HG03045 (cell line): ENCODE measurements at regions not wholly inside any gene's neighbourhood (a gene's known extent, or its start where the extent isn't known, plus 50 kb on each side); places are given as distances from the start of the nearest gene placed in this dataset.

ENCODE experiments used
- ATAC-seq: cut with Tn5 transposase; IDR thresholded peaks from one replicate; pipeline ENCODE4 v1.9.1; 2021; ENCODE audit warnings: mild to moderate bottlenecking, moderate library complexity; ENCODE audit not compliant: unreplicated experiment

DNA sequence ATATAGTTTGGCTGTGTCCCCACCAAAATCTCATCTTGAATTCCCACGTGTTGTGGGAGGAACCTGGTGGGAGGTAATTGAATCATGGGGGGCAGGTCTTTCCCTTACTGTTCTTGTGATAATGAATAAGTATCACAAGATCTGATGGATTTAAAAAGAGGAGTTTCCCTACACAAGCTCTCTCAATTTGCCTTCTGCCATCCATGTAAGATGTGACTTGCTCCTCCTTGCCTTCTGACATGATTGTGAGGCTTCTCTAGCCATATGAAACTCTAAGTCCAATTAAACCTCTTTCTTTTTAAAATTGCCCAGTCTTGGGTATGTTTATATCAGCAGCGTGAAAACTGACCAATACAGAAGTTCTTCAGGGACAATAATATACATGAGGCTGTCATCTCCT, 425.1 kb downstream of the PABPC4L start:
- ATAC-seq = no peak

DNA sequence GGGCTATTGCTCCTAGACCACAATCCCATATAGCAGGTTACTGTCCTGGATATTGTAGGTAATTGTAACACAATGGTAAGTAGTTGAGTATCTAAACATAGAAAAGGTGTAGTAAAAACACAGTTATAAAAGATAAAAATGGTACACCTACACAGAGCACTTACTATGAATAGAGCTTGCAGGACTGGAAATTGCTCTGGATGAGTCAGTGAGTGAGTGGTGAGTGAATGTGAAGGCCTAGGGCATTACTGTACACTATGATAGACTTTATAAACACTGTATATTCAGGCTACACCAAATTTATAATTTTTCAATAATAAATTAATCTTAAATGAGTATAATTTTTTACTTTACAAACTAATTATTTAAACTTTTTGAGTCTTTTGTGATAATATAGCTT, 425.7 kb downstream of the PABPC4L start:
- ATAC-seq = no peak

DNA sequence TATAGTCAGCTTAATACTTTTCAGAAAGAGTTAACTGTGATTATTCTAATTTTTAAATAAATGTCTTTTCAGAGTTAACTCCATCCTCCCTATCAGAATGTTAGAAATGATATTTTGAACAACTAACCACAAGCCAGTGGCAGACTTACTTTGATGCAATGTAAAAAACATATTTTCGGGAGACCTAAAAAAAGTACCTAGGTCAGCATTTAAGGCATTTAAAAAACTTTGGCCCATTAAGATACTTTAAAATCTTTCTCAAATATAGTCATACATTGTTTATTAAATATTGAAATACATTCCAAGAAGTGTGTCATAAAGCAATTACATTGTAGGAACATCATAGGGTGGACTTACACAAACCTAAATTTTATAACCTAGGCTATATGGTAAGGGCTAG, 426.1 kb downstream of the PABPC4L start:
- ATAC-seq = no peak

DNA sequence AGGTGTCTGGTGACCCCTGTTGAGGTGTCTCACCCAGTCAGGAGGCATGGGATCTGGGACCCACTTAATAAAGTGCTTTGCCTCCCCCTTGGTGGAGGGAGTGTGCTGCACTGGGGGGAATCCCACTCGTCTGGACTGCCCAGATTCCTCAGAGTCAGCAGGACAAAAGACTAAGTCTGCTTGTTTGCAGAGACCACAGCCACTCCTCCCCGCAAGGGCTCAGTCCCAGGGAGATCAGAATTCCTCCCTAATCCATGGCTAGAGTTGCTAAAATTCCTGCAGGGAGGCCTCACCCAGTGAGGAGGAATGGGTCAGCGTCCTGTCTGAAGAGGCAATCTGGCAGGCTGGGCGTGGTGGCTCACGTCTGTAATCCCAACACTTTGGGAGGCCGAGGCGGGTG, 442.2 kb downstream of the PABPC4L start:
- ATAC-seq = no peak

DNA sequence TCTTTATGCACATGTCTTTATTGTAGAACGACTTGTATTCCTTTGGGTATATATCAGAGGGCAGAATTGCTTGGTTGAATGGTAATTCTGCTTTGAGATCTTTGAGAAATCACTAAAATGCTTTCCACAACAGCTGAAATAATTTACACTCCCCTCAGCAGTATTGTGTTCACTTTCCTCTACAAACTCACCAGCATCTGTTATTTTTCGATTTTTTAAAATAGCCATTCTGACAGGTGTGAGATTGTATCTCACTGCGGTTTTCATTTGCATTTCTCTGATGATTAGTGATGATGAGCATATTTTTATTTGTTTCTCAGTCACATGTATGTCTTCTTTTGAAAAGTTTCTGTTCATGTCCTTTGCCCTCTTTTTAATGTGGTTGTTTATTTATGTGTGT, 459.8 kb downstream of the PABPC4L start:
- no peak for ATAC-seq

DNA sequence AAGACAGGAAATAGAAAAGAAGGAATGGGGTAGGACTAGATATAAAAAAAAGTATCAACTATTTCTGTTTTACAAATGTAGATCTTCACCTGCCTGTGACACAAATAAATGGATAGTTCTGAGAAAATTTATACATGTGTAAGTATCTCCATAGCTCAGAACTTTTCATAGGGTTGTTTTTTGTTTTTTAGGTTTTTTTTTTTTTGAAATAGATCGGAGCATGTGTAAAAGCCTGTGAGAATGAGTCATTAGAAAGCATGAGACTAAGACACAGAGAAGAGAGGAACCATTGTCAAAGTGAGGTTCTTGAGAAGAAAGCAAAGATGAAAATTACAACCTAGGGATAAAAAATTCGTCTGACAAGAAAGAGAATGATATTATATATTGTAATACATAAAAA, 481.6 kb downstream of the PABPC4L start:
- no peak for ATAC-seq

DNA sequence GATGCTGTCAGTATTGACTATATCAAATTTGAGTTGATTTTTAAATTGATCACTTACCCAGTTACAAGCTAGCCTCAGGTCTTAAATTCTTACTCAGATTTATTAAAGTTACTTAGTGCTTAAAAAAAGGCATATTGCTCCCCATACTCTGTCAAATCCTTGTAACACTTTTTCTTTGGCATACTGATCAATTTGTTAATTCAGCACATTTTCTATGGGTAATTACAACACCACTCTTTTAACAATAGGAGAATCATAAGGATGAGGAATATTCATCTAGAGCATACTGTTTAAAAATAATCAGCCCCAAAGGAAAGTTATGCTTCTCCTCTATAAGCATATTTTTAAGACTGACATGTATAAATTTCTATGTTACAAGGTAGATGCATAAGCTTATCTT, 482.5 kb downstream of the PABPC4L start:
- no peak for ATAC-seq

DNA sequence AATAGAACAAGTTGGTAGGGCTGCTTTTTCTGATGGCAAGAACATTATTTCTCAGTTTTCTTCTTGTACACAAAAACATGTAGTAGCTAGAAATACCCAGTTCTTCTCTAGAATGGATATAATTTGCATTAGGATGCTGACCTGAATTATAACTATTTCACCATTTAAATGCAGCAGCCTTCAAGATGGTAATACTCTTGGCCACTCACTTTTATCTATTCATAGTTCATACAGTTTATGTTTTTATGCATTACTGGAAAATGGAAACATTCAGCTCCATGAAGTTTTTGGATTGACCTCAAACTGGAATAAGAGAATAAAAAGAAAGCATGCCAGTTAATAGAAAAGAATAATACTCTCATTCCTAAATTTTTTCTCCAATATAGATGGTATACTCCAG, 487.4 kb downstream of the PABPC4L start:
- ATAC-seq = no peak

DNA sequence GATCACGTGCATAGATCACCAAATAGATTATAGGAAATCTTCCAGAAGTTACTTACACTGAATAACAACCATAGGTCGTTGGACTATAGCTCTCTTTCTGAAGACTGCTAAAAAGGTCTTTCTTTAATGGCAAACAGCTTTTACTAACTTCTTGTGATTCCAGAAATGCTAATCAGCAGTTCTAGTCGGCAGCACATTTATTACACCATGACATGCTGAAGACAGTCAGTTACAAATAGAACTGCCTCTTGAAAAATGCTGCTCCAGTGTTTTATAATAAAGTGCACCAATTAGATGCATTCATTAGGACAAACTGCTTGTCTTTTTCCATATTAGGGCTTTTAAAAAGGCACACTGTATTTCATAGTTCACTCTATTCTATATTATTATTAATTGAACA, 488.2 kb downstream of the PABPC4L start:
- no peak for ATAC-seq

DNA sequence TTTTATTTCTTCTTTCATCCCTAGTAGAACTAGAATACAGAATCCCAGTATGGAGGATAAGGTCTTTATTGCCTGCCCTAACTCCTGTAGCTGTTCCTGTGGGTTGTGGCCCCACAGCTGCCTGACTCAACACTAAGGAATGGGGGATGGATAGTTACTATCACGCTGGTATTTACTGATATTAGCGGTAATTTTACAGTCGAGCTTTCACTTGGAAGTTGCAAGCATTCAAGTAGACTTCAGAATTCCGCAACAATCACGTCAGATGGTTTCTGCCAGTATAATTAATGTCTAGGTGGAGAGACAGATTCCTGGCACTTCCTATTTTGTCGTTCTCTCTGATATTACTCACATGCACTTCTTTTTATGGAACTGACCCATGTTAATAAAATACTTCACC, 489.8 kb downstream of the PABPC4L start:
- no peak for ATAC-seq

DNA sequence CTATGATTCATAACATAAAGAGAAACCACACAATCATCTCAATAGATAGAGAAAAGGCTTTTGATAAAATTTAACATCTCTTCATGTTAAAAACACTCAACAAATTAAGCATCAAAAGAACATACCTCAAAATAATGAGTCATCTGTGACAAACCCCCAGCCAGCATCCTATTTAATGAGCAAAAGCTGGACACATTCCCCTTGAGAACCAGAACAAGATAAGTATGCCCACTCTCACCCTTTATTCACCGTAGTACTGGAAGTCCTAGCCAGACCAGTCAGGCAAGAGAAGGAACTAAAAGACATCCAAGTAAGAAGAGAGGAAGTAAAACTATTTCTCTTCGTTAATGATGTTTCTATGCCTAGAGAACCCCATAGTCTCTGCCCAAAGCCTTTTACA, 507.2 kb downstream of the PABPC4L start:
- no peak for ATAC-seq

DNA sequence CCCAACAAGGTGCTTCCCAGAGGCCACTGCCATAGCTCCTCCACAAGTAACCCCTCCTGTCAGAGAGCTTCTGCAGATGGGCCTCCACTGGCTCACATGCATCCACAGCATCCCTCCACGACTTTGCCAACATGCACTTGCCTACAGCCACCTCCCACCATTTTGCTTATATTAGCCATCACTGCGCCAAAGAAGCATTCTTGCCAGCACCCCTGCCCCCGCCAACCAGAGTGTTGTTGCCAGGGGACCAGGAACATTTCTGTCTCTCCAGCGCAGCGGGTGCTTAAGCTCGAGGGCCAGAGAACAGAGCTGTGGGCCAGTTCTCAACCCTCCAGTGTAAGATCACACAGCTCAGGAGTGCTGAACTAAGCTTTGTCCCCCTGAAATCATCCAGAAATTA, 517.6 kb downstream of the PABPC4L start:
- no peak for ATAC-seq

DNA sequence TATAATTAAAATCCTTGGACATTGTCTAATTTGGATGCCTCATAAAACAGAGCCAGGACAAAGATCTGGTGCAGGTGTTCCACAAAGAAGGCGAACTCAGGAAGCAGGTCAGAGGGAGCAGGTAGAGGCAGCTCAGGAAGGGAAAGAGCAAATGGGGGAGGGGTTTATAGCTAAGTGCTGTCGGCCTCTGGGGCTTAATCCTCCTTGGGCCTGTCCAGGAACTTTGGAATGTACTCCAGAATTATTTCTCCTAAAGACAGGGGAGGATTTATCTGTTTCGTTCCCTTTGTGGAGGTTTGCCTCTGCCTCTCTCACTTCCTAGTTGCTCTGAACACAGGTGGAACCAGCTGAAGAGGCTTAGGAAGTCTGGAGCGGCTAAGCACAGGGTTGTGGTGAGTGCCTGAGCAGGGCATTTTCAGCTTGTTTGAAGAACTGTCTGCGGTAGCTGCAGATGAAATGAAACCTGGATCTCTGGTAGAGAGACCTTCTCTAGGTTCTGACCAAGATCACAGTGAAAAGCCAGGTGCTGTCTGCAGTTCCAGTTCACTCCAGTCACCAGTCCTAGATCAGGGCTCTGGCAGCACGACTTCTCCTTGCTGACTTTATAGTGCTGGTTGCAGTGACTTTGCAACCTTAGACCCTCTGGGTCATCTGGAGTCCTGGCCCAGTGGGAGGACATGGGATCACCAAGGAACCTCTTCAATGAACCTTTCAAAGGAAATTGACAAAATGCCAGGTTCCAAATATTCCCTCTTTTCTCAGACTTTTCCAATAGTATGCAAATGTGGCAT, 519.2 kb downstream of the PCDH10 start:
- ATAC-seq = no peak

DNA sequence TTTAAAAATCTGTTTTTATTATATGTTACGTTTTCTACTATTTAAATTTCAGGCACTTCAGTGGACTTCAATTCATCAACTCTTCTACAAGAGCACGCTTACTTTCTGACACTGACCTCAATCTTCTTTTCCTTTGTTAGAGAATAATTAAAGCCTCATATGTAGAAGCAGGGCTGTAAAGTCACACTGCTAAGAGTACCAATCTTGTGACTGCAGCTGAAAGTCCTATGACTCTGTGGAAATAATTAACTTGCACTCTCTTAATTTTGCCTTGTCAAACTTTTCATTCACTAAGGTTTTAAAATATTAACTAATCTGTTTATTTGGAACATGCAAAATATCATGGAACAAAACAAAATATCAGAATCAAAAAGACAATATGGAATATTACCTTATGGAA, 498.1 kb downstream of the PCDH10 start:
- no peak for ATAC-seq

DNA sequence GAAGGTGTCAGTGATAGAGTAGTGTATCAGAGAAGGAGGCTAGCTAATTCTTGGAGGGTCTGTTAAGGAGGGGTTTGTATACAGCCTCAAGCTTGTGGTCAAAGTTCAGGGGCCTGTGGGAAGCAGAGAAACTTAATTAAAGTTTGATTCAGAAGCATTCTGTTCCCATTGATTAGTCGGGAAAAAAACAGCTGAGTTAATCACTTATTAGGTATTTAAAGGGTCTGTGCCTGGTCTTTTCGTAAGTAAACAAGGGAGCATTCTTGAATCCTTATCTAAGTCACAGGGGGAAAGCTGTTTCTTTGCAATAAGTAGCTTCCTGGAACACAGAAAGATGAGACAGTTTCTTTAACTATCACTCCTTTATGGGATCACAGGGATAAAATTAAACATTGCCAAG, 492.1 kb downstream of the PCDH10 start:
- ATAC-seq = no peak

DNA sequence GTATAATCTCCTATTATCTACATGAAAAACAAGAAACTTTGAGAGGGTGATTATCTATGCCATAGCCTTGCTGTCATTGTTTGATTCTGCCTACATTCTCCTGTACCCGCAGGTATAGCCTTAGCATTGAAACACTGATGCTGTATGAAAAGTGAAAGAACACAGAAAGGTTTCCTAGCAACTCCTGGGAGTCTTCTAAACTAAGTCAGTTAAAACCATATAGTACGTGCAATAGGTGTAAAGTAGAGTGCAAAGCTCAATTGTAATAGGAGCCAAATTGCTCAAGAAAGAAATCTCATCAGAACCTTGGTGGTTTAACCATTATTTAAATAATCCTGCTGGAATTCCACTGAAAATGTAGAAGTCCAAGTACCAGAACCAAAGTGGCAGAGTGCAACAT, 489.7 kb downstream of the PCDH10 start:
- no peak for ATAC-seq

DNA sequence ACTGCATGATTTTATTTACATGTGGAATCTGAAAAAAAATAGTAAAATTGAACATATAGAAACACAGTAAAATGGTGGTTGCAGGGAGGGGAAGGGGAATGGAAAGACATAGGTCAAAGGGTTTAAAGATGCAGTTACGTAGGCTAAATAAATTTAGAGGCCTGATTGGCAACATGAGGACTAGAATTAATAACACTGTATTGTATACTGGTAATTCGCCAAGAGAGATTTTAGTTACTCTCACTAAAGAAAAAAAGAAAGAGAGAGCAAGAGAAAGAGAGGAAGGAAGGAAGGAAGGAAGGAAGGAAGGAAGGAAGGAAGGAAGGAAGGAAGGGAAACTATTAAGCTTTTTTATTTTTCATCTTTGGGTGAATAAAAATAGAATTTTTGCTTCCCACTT, 488.1 kb downstream of the PCDH10 start:
- ATAC-seq = no peak

DNA sequence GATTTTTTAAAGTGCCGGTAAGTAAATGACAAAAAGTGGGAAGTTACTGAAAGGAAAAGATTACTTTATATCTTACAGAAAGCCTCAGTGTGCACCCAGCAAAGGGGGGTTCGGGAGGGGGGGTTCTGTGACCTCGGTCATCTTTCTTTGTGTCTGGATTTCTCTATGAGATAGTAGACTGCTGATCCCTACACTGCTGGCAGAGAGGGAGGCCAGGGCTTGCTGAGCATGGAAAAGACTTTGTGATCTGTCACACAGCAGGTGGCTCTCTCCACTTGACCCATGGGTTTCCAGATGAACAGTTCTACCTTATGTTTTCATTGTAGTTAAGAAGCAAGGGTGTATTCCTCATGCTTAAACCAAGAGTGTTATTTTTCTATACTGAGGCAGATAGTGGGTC, 475.6 kb downstream of the PCDH10 start:
- ATAC-seq = no peak

DNA sequence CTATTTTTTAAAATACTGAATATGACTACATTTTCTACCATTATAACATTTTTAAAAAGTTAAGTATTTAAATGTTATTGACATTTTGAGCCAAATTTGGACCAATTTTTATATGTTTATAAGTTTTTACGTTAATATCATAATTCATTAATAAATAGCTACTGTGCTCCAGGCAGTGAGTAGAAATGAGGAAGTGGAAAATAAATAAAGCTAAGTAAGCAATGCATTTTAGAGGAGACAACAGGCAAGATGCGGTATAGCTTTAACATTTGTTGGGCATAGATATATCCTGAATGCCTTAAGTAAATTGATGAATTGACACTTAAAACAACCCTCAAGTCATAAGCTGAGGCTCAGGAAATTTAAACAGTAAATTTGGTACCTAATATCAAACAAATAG, 474.8 kb downstream of the PCDH10 start:
- ATAC-seq = no peak

DNA sequence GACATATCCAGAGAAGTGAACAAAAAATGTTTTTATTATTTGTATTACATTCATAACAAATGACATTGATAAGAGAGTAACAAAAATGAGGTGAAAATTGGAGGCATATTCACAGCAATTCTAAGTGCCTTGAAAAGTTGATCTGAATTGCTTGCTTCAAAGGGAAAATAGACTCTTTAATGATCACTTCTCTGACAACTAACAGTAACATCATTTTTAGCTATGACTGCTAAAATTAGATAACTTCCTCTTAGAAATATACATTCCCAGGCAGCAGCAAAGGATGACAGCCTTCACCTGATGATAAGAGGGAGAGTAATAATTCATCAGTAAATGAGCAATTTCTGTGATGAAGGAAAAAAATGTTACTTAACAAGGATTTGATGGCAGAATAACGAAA, 472.5 kb downstream of the PCDH10 start:
- ATAC-seq = no peak

DNA sequence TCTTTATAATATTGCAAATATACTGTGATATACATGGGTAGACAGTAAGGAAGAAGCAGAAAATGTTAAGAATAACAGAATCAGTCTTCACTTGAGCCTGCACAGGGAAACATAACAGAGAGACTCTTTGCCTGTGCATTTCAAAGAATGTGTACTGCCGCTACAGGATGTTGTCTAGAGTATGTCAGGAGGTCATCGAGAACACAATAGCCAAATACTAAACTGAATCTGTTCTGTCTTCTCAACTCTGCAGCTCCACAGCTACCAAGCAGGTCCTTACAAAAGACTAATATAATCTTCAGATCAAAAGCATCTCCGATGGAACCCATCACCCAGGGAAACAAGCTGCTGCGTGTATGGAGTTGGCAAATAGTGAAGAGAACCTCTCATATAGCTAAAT, 471.5 kb downstream of the PCDH10 start:
- no peak for ATAC-seq

DNA sequence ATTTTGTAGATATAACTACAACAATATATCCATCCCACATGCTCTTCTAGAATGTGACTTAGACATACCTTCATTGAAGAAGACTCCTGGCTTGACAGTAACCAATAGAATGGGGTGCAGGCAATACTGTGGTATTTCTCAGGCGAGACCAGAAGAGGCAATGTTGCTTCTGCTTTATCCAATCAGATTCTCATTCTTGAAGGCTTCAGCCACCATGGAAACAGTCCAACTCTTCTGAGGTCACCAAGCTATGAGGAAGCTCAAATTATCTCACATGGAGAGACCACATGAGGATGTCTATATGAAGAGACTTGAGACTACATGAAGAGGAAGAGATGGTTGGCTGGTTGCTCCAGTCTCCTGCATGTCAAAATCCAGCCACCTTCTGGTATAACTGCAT, 469.9 kb downstream of the PCDH10 start:
- no peak for ATAC-seq

DNA sequence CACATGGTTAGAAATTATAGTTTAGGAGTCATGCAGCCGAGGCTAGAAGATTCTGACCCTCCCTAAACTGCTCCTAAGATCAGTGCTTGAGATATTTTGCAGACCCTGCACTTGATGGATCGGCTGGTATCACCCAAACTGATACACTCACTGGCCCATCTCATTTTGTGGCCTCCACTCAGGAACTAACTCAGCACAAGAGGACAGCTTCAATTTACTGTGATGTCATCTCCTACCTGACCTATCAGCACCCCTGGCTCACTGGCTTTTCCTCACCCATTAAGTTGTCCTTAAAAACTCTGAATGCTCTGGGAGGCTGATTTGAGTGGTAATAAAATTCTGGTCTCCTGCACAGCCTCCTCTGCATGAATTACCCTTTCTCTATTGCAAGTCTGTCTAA, 450.9 kb downstream of the PCDH10 start:
- ATAC-seq = no peak
